Type B pancreatic cell (in vitro differentiated cells): ENCODE measurements at regions not wholly inside any gene's neighbourhood (a gene's known extent, or its start where the extent isn't known, plus 50 kb on each side); places are given as distances from the start of the nearest gene placed in this dataset.
A peak's percentile ranks its signal among the peaks of the same experiment; 100 is the strongest.

Experiments
- DNase-seq: peaks from one replicate; pipeline ENCODE4 v3.0.0; 2021; ENCODE audit warnings: mixed read lengths; ENCODE audit not compliant: unreplicated experiment; ENCODE audit errors: extremely low spot score
- H3K27ac Mint-ChIP-seq: 2 replicates; pipeline ENCODE4 v1.8.0; 2021; ENCODE audit warnings: mild to moderate bottlenecking, mixed read lengths
- H3K27me3 Mint-ChIP-seq: 2 replicates; pipeline ENCODE4 v1.8.0; 2021; ENCODE audit warnings: mixed read lengths
- H3K36me3 Mint-ChIP-seq: 2 replicates; pipeline ENCODE4 v1.8.0; 2021; ENCODE audit warnings: mixed read lengths
- H3K4me1 Mint-ChIP-seq: one replicate; pipeline ENCODE4 v1.8.0; 2021; ENCODE audit warnings: mixed read lengths; ENCODE audit not compliant: unreplicated experiment
- H3K4me3 Mint-ChIP-seq: 2 replicates; pipeline ENCODE4 v1.8.0; 2021; ENCODE audit warnings: mild to moderate bottlenecking, mixed read lengths
- H3K9me3 Mint-ChIP-seq: 2 replicates; pipeline ENCODE4 v1.8.0; 2021; ENCODE audit warnings: mixed read lengths
- CTCF ChIP-seq: fragments of 200-600 bp; sonication (generic); conservative IDR thresholded peaks from 2 replicates; pipeline ENCODE4 v1.5.0; 2021; ENCODE audit warnings: antibody characterized with exemption, mild to moderate bottlenecking

GRCh38 chr6:91681296-91681695, 1094.4 kb upstream of the MAP3K7 start:
- DNase-seq: no peak
- Mint-ChIP-seq H3K4me1 (peaks cover 19% of the 10 kb centered on the region), H3K27me3 (peaks cover 20% of the 10 kb centered on the region), H3K4me3 (no peak overlapping the region), H3K36me3 (no peaks in the 10 kb centered on the region), H3K9me3 (no peaks in the 10 kb centered on the region), H3K27ac (no peak overlapping the region)
- TF ChIP-seq CTCF: no peak

GRCh38 chr6:91678679-91679446, 1092.0 kb upstream of the MAP3K7 start:
- no peaks in the 10 kb centered on the region for H3K36me3 Mint-ChIP-seq
- no peaks in the 10 kb centered on the region for H3K9me3 Mint-ChIP-seq
- no peak for TF ChIP-seq CTCF
- H3K27me3 Mint-ChIP-seq: peaks cover 20% of the 10 kb centered on the region
- H3K4me1 Mint-ChIP-seq: peaks cover 19% of the 10 kb centered on the region
- DNase-seq: no peak
- H3K27ac Mint-ChIP-seq: no peak overlapping the region
- H3K4me3 Mint-ChIP-seq: no peak overlapping the region

GRCh38 chr6:91672201-91672600, 1085.3 kb upstream of the MAP3K7 start:
- Mint-ChIP-seq H3K4me1 (peaks cover 14% of the 10 kb centered on the region), H3K36me3 (no peaks in the 10 kb centered on the region), H3K27me3 (peaks cover under 1% of the 10 kb centered on the region), H3K27ac (no peak overlapping the region), H3K9me3 (no peaks in the 10 kb centered on the region), H3K4me3 (no peak overlapping the region)
- no peak for TF ChIP-seq CTCF
- no peak for DNase-seq

GRCh38 chr6:91669871-91670268, 1083.0 kb upstream of the MAP3K7 start:
- Mint-ChIP-seq H3K9me3 (no peaks in the 10 kb centered on the region), H3K36me3 (no peaks in the 10 kb centered on the region), H3K4me1 (peaks cover 9% of the 10 kb centered on the region), H3K27me3 (no peaks in the 10 kb centered on the region), H3K27ac (no peak overlapping the region), H3K4me3 (no peak overlapping the region)
- no peak for TF ChIP-seq CTCF
- DNase-seq: no peak

GRCh38 chr6:91669154-91669870, 1082.4 kb upstream of the MAP3K7 start:
- H3K4me3 Mint-ChIP-seq: peak overlapping the region; percentile 23
- no peaks in the 10 kb centered on the region for H3K27me3 Mint-ChIP-seq
- H3K4me1 Mint-ChIP-seq: peaks cover 9% of the 10 kb centered on the region
- no peak for DNase-seq
- TF ChIP-seq CTCF: no peak
- H3K27ac Mint-ChIP-seq: no peak overlapping the region
- no peaks in the 10 kb centered on the region for H3K9me3 Mint-ChIP-seq
- no peaks in the 10 kb centered on the region for H3K36me3 Mint-ChIP-seq
